HFF-Myc (cell line): ENCODE measurements at regions not wholly inside any gene's neighbourhood (a gene's known extent, or its start where the extent isn't known, plus 50 kb on each side); places are given as distances from the start of the nearest gene placed in this dataset.

Experiments used
- DNase-seq: peaks from one replicate; pipeline ENCODE4 v3.0.0-alpha.2; 2011; ENCODE audit warnings: low read depth; ENCODE audit errors: extremely low read depth
- H3K4me3 ChIP-seq: replicated peaks from 2 replicates; pipeline ENCODE4 v1.5.1; 2011; ENCODE audit warnings: low read depth, mild to moderate bottlenecking, control low read depth, low read length
- CTCF ChIP-seq: IDR thresholded peaks from 2 replicates; pipeline ENCODE4 v1.5.1; 2012; ENCODE audit warnings: mild to moderate bottlenecking, low read depth, low read length, control low read depth; ENCODE audit errors: missing control alignments

GRCh38 chr9:109560470-109561132 is 62.5 kb upstream of the PTPN3 start:
- peak; percentile 26 for TF ChIP-seq CTCF
- no peak overlapping the region for H3K4me3 ChIP-seq
- no peak for DNase-seq

GRCh38 chr9:109561137-109561536 is 63.0 kb upstream of the PTPN3 start:
- no peak for DNase-seq
- no peak for TF ChIP-seq CTCF
- H3K4me3 ChIP-seq, result no peak overlapping the region

GRCh38 chr9:109568089-109568488 is 70.0 kb upstream of the PTPN3 start:
- TF ChIP-seq CTCF, result no peak
- no peak for DNase-seq
- H3K4me3 ChIP-seq, result no peak overlapping the region

- TF ChIP-seq CTCF, result no peak
- DNase-seq, result no peak
- no peak overlapping the region for H3K4me3 ChIP-seq
These were observed 70.6 kb upstream of the PTPN3 start for GRCh38 chr9:109568568-109569210.

GRCh38 chr9:109574061-109574882 is 76.2 kb upstream of the PTPN3 start:
- no peak overlapping the region for H3K4me3 ChIP-seq
- DNase-seq, result peak; percentile 32
- TF ChIP-seq CTCF, result peak; percentile 52

GRCh38 chr9:109576762-109577161 is 78.7 kb upstream of the PTPN3 start:
- no peak for DNase-seq
- TF ChIP-seq CTCF, result no peak
- H3K4me3 ChIP-seq, result no peak overlapping the region
